RWPE2 (cell line): ENCODE measurements at regions not wholly inside any gene's neighbourhood (a gene's known extent, or its start where the extent isn't known, plus 50 kb on each side); places are given as distances from the start of the nearest gene placed in this dataset.

Source experiments
- ATAC-seq: fragments of 200-7000 bp; cut with Tn5 transposase; 3 replicates; pipeline ENCODE4 v1.9.1; 2021; ENCODE audit warnings: low read depth
- DNase-seq: peaks from one replicate; pipeline ENCODE4 v3.0.0-alpha.2; 2020; ENCODE audit warnings: low spot score
- H3K27ac ChIP-seq: fragments of 450-650 bp; 2 replicates; pipeline ENCODE4 v1.5.1; 2017; ENCODE audit warnings: mild to moderate bottlenecking; ENCODE audit not compliant: poor library complexity, severe bottlenecking
- H3K27me3 ChIP-seq: fragments of 250-450 bp; sonication (Bioruptor Pico); 2 replicates; pipeline ENCODE4 v1.5.1; 2021; ENCODE audit warnings: mild to moderate bottlenecking, moderate library complexity; ENCODE audit not compliant: insufficient read depth, poor library complexity, severe bottlenecking
- H3K36me3 ChIP-seq: fragments of 250-450 bp; sonication (Bioruptor Pico); 2 replicates; pipeline ENCODE4 v1.5.1; 2020; ENCODE audit warnings: low read depth, mild to moderate bottlenecking, moderate library complexity
- H3K4me1 ChIP-seq: fragments of 250-450 bp; sonication (Bioruptor Pico); 2 replicates; pipeline ENCODE4 v1.5.1; 2021; ENCODE audit warnings: mild to moderate bottlenecking, moderate library complexity; ENCODE audit not compliant: insufficient read depth, poor library complexity, severe bottlenecking
- H3K4me3 ChIP-seq: fragments of 250-450 bp; sonication (Bioruptor Pico); 2 replicates; pipeline ENCODE4 v1.5.1; 2021; ENCODE audit warnings: mild to moderate bottlenecking, moderate library complexity; ENCODE audit not compliant: severe bottlenecking
- H3K9me3 ChIP-seq: fragments of 250-450 bp; sonication (Bioruptor Pico); 2 replicates; pipeline ENCODE4 v1.5.1; 2021; ENCODE audit warnings: mild to moderate bottlenecking, moderate library complexity; ENCODE audit not compliant: severe bottlenecking
- CTCF ChIP-seq: fragments of 450-650 bp; IDR thresholded peaks from one replicate; pipeline ENCODE4 v1.5.1; 2017; ENCODE audit warnings: mild to moderate bottlenecking, moderate library complexity; ENCODE audit not compliant: poor library complexity, severe bottlenecking

GRCh38 chr4:14912426-14912825 is 89.9 kb upstream of the CPEB2 start:
- DNase-seq (no peak), ATAC-seq (no peak)
- no peak overlapping the region for H3K27ac ChIP-seq
- H3K4me1 ChIP-seq = peaks cover 12% of the 10 kb centered on the region
- H3K4me3 ChIP-seq = no peak overlapping the region
- no peaks in the 10 kb centered on the region for H3K27me3 ChIP-seq
- no peak for TF ChIP-seq CTCF
- no peaks in the 10 kb centered on the region for H3K36me3 ChIP-seq
- no peaks in the 10 kb centered on the region for H3K9me3 ChIP-seq

GRCh38 chr4:14915018-14915417 is 87.3 kb upstream of the CPEB2 start:
- TF ChIP-seq CTCF = no peak
- Histone ChIP-seq H3K27ac (no peak overlapping the region), H3K36me3 (no peaks in the 10 kb centered on the region), H3K4me1 (no peaks in the 10 kb centered on the region), H3K9me3 (no peaks in the 10 kb centered on the region), H3K27me3 (no peaks in the 10 kb centered on the region), H3K4me3 (no peak overlapping the region)
- ATAC-seq (no peak), DNase-seq (no peak)

GRCh38 chr4:14916554-14917297 is 85.6 kb upstream of the CPEB2 start:
- H3K4me1 ChIP-seq = no peaks in the 10 kb centered on the region
- ATAC-seq (peak; percentile 78), DNase-seq (no peak)
- H3K27me3 ChIP-seq = no peaks in the 10 kb centered on the region
- H3K9me3 ChIP-seq = no peaks in the 10 kb centered on the region
- TF ChIP-seq CTCF = no peak
- no peak overlapping the region for H3K27ac ChIP-seq
- no peaks in the 10 kb centered on the region for H3K36me3 ChIP-seq
- H3K4me3 ChIP-seq = no peak overlapping the region

GRCh38 chr4:14917298-14917633 is 85.0 kb upstream of the CPEB2 start:
- Histone ChIP-seq H3K27ac (no peak overlapping the region), H3K4me1 (no peaks in the 10 kb centered on the region), H3K9me3 (no peaks in the 10 kb centered on the region), H3K27me3 (no peaks in the 10 kb centered on the region), H3K4me3 (no peak overlapping the region), H3K36me3 (no peaks in the 10 kb centered on the region)
- no peak for TF ChIP-seq CTCF
- ATAC-seq = no peak
- DNase-seq = no peak

GRCh38 chr4:14918336-14918735 is 83.9 kb upstream of the CPEB2 start:
- H3K9me3 ChIP-seq = no peaks in the 10 kb centered on the region
- no peak overlapping the region for H3K4me3 ChIP-seq
- no peaks in the 10 kb centered on the region for H3K27me3 ChIP-seq
- no peaks in the 10 kb centered on the region for H3K36me3 ChIP-seq
- TF ChIP-seq CTCF = no peak
- DNase-seq (no peak), ATAC-seq (no peak)
- no peak overlapping the region for H3K27ac ChIP-seq
- no peaks in the 10 kb centered on the region for H3K4me1 ChIP-seq
